Right ventricle myocardium inferior (tissue), 1 donor: ENCODE measurements at regions not wholly inside any gene's neighbourhood (a gene's known extent, or its start where the extent isn't known, plus 50 kb on each side); places are given as distances from the start of the nearest gene placed in this dataset.

Experiments
- ATAC-seq: fragments of 200-7000 bp; cut with Tn5 transposase; one replicate; pipeline ENCODE4 v1.9.1; 2020; ENCODE audit warnings: mild to moderate bottlenecking, moderate library complexity
- DNase-seq: peaks from one replicate; pipeline ENCODE4 v3.0.0; 2021; ENCODE audit errors: missing footprints
- intact Hi-C: fragments of 100-400 bp; cut with DNase I; formaldehyde crosslinking; loops from one replicate; pipeline ENCODE4 v1.11.0; 2022
- donor health status: DM: no; HTN: yes; CAD: no; lungs with severe emphysema.

- DNase-seq (no peak), ATAC-seq (no peak)
- intact Hi-C loops = no loop called here
Measured at GRCh38 chr18:30499721-30500120, 542.8 kb downstream of the DSC3 start.

GRCh38 chr18:30492552-30493129 is 549.9 kb downstream of the DSC3 start:
- ATAC-seq (peak; percentile 28), DNase-seq (no peak)
- intact Hi-C loops = no loop called here

- intact Hi-C loops = no loop called here
- DNase-seq (no peak), ATAC-seq (no peak)
Measured at GRCh38 chr18:30491815-30492551, 550.6 kb downstream of the DSC3 start.

GRCh38 chr18:30489890-30490643 is 552.5 kb downstream of the DSC3 start:
- intact Hi-C loops = no loop called here
- ATAC-seq = no peak
- DNase-seq = no peak

- DNase-seq (no peak), ATAC-seq (no peak)
- intact Hi-C loops = no loop called here
Measured at GRCh38 chr18:30487962-30488361, 554.6 kb downstream of the DSC3 start.

GRCh38 chr18:30486856-30487255 is 555.7 kb downstream of the DSC3 start:
- intact Hi-C loops = no loop called here
- no peak for ATAC-seq

GRCh38 chr18:30485078-30485477 is 557.5 kb downstream of the DSC3 start:
- DNase-seq (no peak), ATAC-seq (no peak)
- intact Hi-C loops = no loop called here

More at GRCh38 chr18:30486856-30487255, 555.7 kb downstream of the DSC3 start:
- DNase-seq = no peak

- intact Hi-C loops = no loop called here
- DNase-seq (no peak), ATAC-seq (no peak)
Measured at GRCh38 chr18:30481871-30482270, 560.7 kb downstream of the DSC3 start.

- intact Hi-C loops = no loop called here
- DNase-seq (no peak), ATAC-seq (no peak)
Measured at GRCh38 chr18:30469091-30469490, 573.5 kb downstream of the DSC3 start.

GRCh38 chr18:30465096-30465495 is 577.4 kb downstream of the DSC3 start:
- no peak for ATAC-seq
- intact Hi-C loops = no loop called here

GRCh38 chr18:30457156-30457555 is 585.4 kb downstream of the DSC3 start:
- intact Hi-C loops = no loop called here
- ATAC-seq (no peak), DNase-seq (no peak)

More at GRCh38 chr18:30465096-30465495, 577.4 kb downstream of the DSC3 start:
- DNase-seq = no peak

GRCh38 chr18:30455741-30456140 is 586.8 kb downstream of the DSC3 start:
- intact Hi-C loops = no loop called here
- DNase-seq (no peak), ATAC-seq (no peak)

- no peak for ATAC-seq
- DNase-seq = no peak
- intact Hi-C loops = no loop called here
Measured at GRCh38 chr18:30454920-30455319, 587.6 kb downstream of the DSC3 start.

- ATAC-seq = no peak
- no peak for DNase-seq
- intact Hi-C loops = no loop called here
Measured at GRCh38 chr18:30451981-30452380, 590.6 kb downstream of the DSC3 start.

- intact Hi-C loops = no loop called here
- DNase-seq (no peak), ATAC-seq (no peak)
Measured at GRCh38 chr18:30450927-30451326, 591.6 kb downstream of the DSC3 start.

GRCh38 chr18:30446605-30447004 is 595.9 kb downstream of the DSC3 start:
- DNase-seq = peak; percentile 53
- intact Hi-C loops = no loop called here
- ATAC-seq = no peak

GRCh38 chr18:30444544-30444943 is 598.0 kb downstream of the DSC3 start:
- intact Hi-C loops = no loop called here
- DNase-seq (no peak), ATAC-seq (no peak)

GRCh38 chr18:30440351-30440750 is 602.2 kb downstream of the DSC3 start:
- DNase-seq = no peak
- intact Hi-C loops = no loop called here
- ATAC-seq = no peak

- intact Hi-C loops = no loop called here
- ATAC-seq = no peak
Measured at GRCh38 chr18:30439174-30439573, 603.4 kb downstream of the DSC3 start.

GRCh38 chr18:30432349-30432748 is 610.2 kb downstream of the DSC3 start:
- DNase-seq = no peak
- ATAC-seq = no peak
- intact Hi-C loops = no loop called here

More at GRCh38 chr18:30439174-30439573, 603.4 kb downstream of the DSC3 start:
- no peak for DNase-seq
